ENCODE measurements at regions not wholly inside any gene's neighbourhood (a gene's known extent, or its start where the extent isn't known, plus 50 kb on each side); places are given as distances from the start of the nearest gene placed in this dataset.

GRCh38 chr2:207463433-207463832, 66.3 kb upstream of the CREB1 start:
- in situ Hi-C loops (cut with MboI), result no loop called here
- Histone ChIP-seq H3K9me3 (ENCODE audit: low read depth) (no peaks in the 10 kb centered on the region), H3F3A (ENCODE audit: insufficient read depth) (peaks cover 27% of the 10 kb centered on the region; the same call in 1 of the 2 replicates), H3K36me3 (ENCODE audit: low read depth) (no peaks in the 10 kb centered on the region), H4K20me1 (ENCODE audit: insufficient read depth) (no peaks in the 10 kb centered on the region), H3K27me3 (replicated peaks; ENCODE audit: insufficient read depth) (no peaks in the 10 kb centered on the region), H3K27ac (peak overlapping the region; percentile 75), H3K79me2 (ENCODE audit: insufficient read depth) (no peaks in the 10 kb centered on the region), H2AFZ (peak overlapping the region; percentile 73), H3K9me2 (ENCODE audit: insufficient read depth) (no peaks in the 10 kb centered on the region), H3K4me3 (peak overlapping the region; percentile 42), H3K9ac (peak overlapping the region; percentile 62), H3K4me2 (ENCODE audit: unreplicated experiment) (peak overlapping the region; percentile 78), H3K4me1 (ENCODE audit: insufficient read depth) (peaks cover 45% of the 10 kb centered on the region)
- 14 to 15% methylated on average over 8 of the region's 8 CpGs for WGBS, 2 experiments (ENCODE audit: low coverage in 1 of 2, low lambda C conversion rate in 2 of 2, missing lambda C conversion rate in 2 of 2)
- TF ChIP-seq EZH2phosphoT487 (IDR thresholded peaks at IDR 0.05; ENCODE audit: insufficient read depth, low read depth) (no peak), EZH2 (IDR thresholded peaks at IDR 0.05; ENCODE audit: insufficient read depth, poor library complexity, severe bottlenecking) (no peak)
- peak; percentile 77 for DNase-seq

GRCh38 chr2:207464007-207464406, 65.8 kb upstream of the CREB1 start:
- Histone ChIP-seq H3K9me2 (ENCODE audit: insufficient read depth) (no peaks in the 10 kb centered on the region), H2AFZ (peak overlapping the region; percentile 73), H3K79me2 (ENCODE audit: insufficient read depth) (no peaks in the 10 kb centered on the region), H3K27ac (peak overlapping the region; percentile 75), H3K27me3 (replicated peaks; ENCODE audit: insufficient read depth) (no peaks in the 10 kb centered on the region), H4K20me1 (ENCODE audit: insufficient read depth) (no peaks in the 10 kb centered on the region), H3F3A (ENCODE audit: insufficient read depth) (peaks cover 27% of the 10 kb centered on the region; the same call in 1 of the 2 replicates), H3K36me3 (ENCODE audit: low read depth) (no peaks in the 10 kb centered on the region), H3K9ac (peak overlapping the region; percentile 62), H3K4me3 (peak overlapping the region; percentile 42), H3K4me1 (ENCODE audit: insufficient read depth) (peaks cover 45% of the 10 kb centered on the region), H3K4me2 (ENCODE audit: unreplicated experiment) (peak overlapping the region; percentile 78), H3K9me3 (ENCODE audit: low read depth) (no peaks in the 10 kb centered on the region)
- WGBS, 2 experiments (ENCODE audit: low coverage in 1 of 2, low lambda C conversion rate in 2 of 2, missing lambda C conversion rate in 2 of 2), result 30% methylated on average over 10 of the region's 10 CpGs
- DNase-seq, result peak; percentile 60
- TF ChIP-seq EZH2 (IDR thresholded peaks at IDR 0.05; ENCODE audit: insufficient read depth, poor library complexity, severe bottlenecking) (no peak), EZH2phosphoT487 (IDR thresholded peaks at IDR 0.05; ENCODE audit: insufficient read depth, low read depth) (no peak)
- in situ Hi-C loops (cut with MboI), result no loop called here

- Histone ChIP-seq H3K27me3 (replicated peaks; ENCODE audit: insufficient read depth) (no peaks in the 10 kb centered on the region), H3K4me2 (ENCODE audit: unreplicated experiment) (peak overlapping the region; percentile 20), H3K9me3 (ENCODE audit: low read depth) (no peaks in the 10 kb centered on the region), H3K36me3 (ENCODE audit: low read depth) (no peaks in the 10 kb centered on the region), H3K9ac (no peak overlapping the region), H3K4me3 (no peak overlapping the region), H3K9me2 (ENCODE audit: insufficient read depth) (no peaks in the 10 kb centered on the region), H2AFZ (0 out of 2 replicates have a peak overlapping the region, but pooled peaks have one; percentile 3), H3K4me1 (ENCODE audit: insufficient read depth) (peaks cover 45% of the 10 kb centered on the region), H3F3A (ENCODE audit: insufficient read depth) (peaks cover 26% of the 10 kb centered on the region; the same call in 1 of the 2 replicates), H4K20me1 (ENCODE audit: insufficient read depth) (no peaks in the 10 kb centered on the region), H3K79me2 (ENCODE audit: insufficient read depth) (no peaks in the 10 kb centered on the region), H3K27ac (no peak overlapping the region)
- no peak for TF ChIP-seq EZH2 (IDR thresholded peaks at IDR 0.05; ENCODE audit: insufficient read depth, poor library complexity, severe bottlenecking)
- no peak for TF ChIP-seq EZH2phosphoT487 (IDR thresholded peaks at IDR 0.05; ENCODE audit: insufficient read depth, low read depth)
- DNase-seq, result peak; percentile 72
- in situ Hi-C loops (cut with MboI), result no loop called here
- WGBS, 2 experiments (ENCODE audit: low coverage in 1 of 2, low lambda C conversion rate in 2 of 2, missing lambda C conversion rate in 2 of 2), result 14 to 16% methylated on average over 1 of the region's 1 CpG
Observed at GRCh38 chr2:207465894-207466293, 63.9 kb upstream of the CREB1 start.

GRCh38 chr2:207467716-207468347, 61.9 kb upstream of the CREB1 start:
- peak overlapping the region; percentile 69 for H3K4me2 ChIP-seq (ENCODE audit: unreplicated experiment)
- peaks cover 29% of the 10 kb centered on the region; the same call in 1 of the 2 replicates for H3F3A ChIP-seq (ENCODE audit: insufficient read depth)
- H3K27me3 ChIP-seq (replicated peaks; ENCODE audit: insufficient read depth), result no peaks in the 10 kb centered on the region
- H3K27ac ChIP-seq, result peak overlapping the region; percentile 85
- no peak for TF ChIP-seq EZH2 (IDR thresholded peaks at IDR 0.05; ENCODE audit: insufficient read depth, poor library complexity, severe bottlenecking)
- no peak for TF ChIP-seq EZH2phosphoT487 (IDR thresholded peaks at IDR 0.05; ENCODE audit: insufficient read depth, low read depth)
- no peaks in the 10 kb centered on the region for H3K9me2 ChIP-seq (ENCODE audit: insufficient read depth)
- peak overlapping the region; percentile 26; the same call in 1 of the 2 replicates for H3K4me3 ChIP-seq
- no peaks in the 10 kb centered on the region for H3K79me2 ChIP-seq (ENCODE audit: insufficient read depth)
- H3K36me3 ChIP-seq (ENCODE audit: low read depth), result no peaks in the 10 kb centered on the region
- H3K9me3 ChIP-seq (ENCODE audit: low read depth), result no peaks in the 10 kb centered on the region
- peak overlapping the region; percentile 54 for H2AFZ ChIP-seq
- 5 to 9% methylated on average over 6 of the region's 6 CpGs for WGBS, 2 experiments (ENCODE audit: low coverage in 1 of 2, low lambda C conversion rate in 2 of 2, missing lambda C conversion rate in 2 of 2)
- no peaks in the 10 kb centered on the region for H4K20me1 ChIP-seq (ENCODE audit: insufficient read depth)
- H3K4me1 ChIP-seq (ENCODE audit: insufficient read depth), result peaks cover 51% of the 10 kb centered on the region
- peak; percentile 90 for DNase-seq
- in situ Hi-C loops (cut with MboI), result no loop called here
- peak overlapping the region; percentile 59 for H3K9ac ChIP-seq
